ENCODE measurements at regions not wholly inside any gene's neighbourhood (a gene's known extent, or its start where the extent isn't known, plus 50 kb on each side); places are given as distances from the start of the nearest gene placed in this dataset.

GRCh38 chr4:136927172-136927571, 605.1 kb downstream of the PCDH18 start:
- H3K4me3 ChIP-seq = no peak overlapping the region
- H3K36me3 ChIP-seq (replicated peaks in 1 of 2) = no peaks in the 10 kb centered on the region
- no peak overlapping the region for H3K27ac ChIP-seq
- intact Hi-C loops (cut with DNase I) = no loop called here
- no peak for DNase-seq
- no peaks in the 10 kb centered on the region for H3K4me1 ChIP-seq (replicated peaks in 1 of 2)
- no peaks in the 10 kb centered on the region for H3K27me3 ChIP-seq
- no peaks in the 10 kb centered on the region for H3K9me3 ChIP-seq (replicated peaks in 1 of 3)
- TF ChIP-seq CTCF (IDR thresholded peaks at IDR 0.05) = no peak
- no peak for TF ChIP-seq POLR2A (IDR thresholded peaks at IDR 0.05)

- Histone ChIP-seq H3K36me3 (replicated peaks in 1 of 2) (no peaks in the 10 kb centered on the region), H3K27ac (no peak overlapping the region), H3K4me3 (no peak overlapping the region), H3K9me3 (replicated peaks in 1 of 3) (no peaks in the 10 kb centered on the region), H3K27me3 (no peaks in the 10 kb centered on the region), H3K4me1 (replicated peaks in 1 of 2) (no peaks in the 10 kb centered on the region)
- WGBS, 4 donors = 87 to 95% (median 89%) methylated on average over 1 of the region's 1 CpG
- intact Hi-C loops (cut with DNase I) = no loop called here
- DNase-seq = no peak
- no peak for TF ChIP-seq POLR2A (IDR thresholded peaks at IDR 0.05)
- no peak for TF ChIP-seq CTCF (IDR thresholded peaks at IDR 0.05)
Observed at GRCh38 chr4:136925203-136925602, 607.1 kb downstream of the PCDH18 start.

- H3K27ac ChIP-seq = no peak overlapping the region
- no peaks in the 10 kb centered on the region for H3K36me3 ChIP-seq (replicated peaks in 1 of 2)
- TF ChIP-seq CTCF (IDR thresholded peaks at IDR 0.05) (no peak), POLR2A (IDR thresholded peaks at IDR 0.05) (no peak)
- H3K9me3 ChIP-seq (replicated peaks in 1 of 3) = no peaks in the 10 kb centered on the region
- intact Hi-C loops (cut with DNase I) = no loop called here
- no peaks in the 10 kb centered on the region for H3K4me1 ChIP-seq (replicated peaks in 1 of 2)
- no peak for DNase-seq
- no peaks in the 10 kb centered on the region for H3K27me3 ChIP-seq
- H3K4me3 ChIP-seq = no peak overlapping the region
Observed at GRCh38 chr4:136922066-136922465, 610.2 kb downstream of the PCDH18 start.

- WGBS, 4 donors = 62 to 75% (median 70%) methylated on average over 1 of the region's 1 CpG
- no peaks in the 10 kb centered on the region for H3K4me1 ChIP-seq (replicated peaks in 1 of 2)
- no peak overlapping the region for H3K4me3 ChIP-seq
- no peak overlapping the region for H3K27ac ChIP-seq
- intact Hi-C loops (cut with DNase I) = no loop called here
- TF ChIP-seq POLR2A (IDR thresholded peaks at IDR 0.05) (no peak), CTCF (IDR thresholded peaks at IDR 0.05) (no peak)
- no peaks in the 10 kb centered on the region for H3K36me3 ChIP-seq (replicated peaks in 1 of 2)
- no peaks in the 10 kb centered on the region for H3K9me3 ChIP-seq (replicated peaks in 1 of 3)
- DNase-seq = no peak
- H3K27me3 ChIP-seq = no peaks in the 10 kb centered on the region
Observed at GRCh38 chr4:136920092-136920881, 612.0 kb downstream of the PCDH18 start.
